Activated CD8-positive, alpha-beta memory T cell treated with anti-CD3 and anti-CD28 coated beads, Interleukin-2, amount 50 U/mL, for 48 hours (primary cell): ENCODE measurements at regions not wholly inside any gene's neighbourhood (a gene's known extent, or its start where the extent isn't known, plus 50 kb on each side); places are given as distances from the start of the nearest gene placed in this dataset.

ENCODE experiments used
- DNase-seq: peaks from one replicate; pipeline ENCODE4 v3.0.0-alpha.2; 2020

GRCh38 chr2:23078784-23079434, 306.1 kb upstream of the KLHL29 start:
- no peak for DNase-seq

- no peak for DNase-seq
These were observed 301.0 kb upstream of the KLHL29 start for GRCh38 chr2:23083966-23084365.

- DNase-seq, result no peak
These were observed 294.0 kb upstream of the KLHL29 start for GRCh38 chr2:23091019-23091418.

- no peak for DNase-seq
These were observed 293.1 kb upstream of the KLHL29 start for GRCh38 chr2:23091900-23092299.

- no peak for DNase-seq
These were observed 292.1 kb upstream of the KLHL29 start for GRCh38 chr2:23092831-23093230.

- DNase-seq, result no peak
These were observed 291.5 kb upstream of the KLHL29 start for GRCh38 chr2:23093513-23093912.

GRCh38 chr2:23096906-23097602, 287.9 kb upstream of the KLHL29 start:
- no peak for DNase-seq

GRCh38 chr2:23100406-23100805, 284.6 kb upstream of the KLHL29 start:
- no peak for DNase-seq

GRCh38 chr2:23106242-23106785, 278.7 kb upstream of the KLHL29 start:
- no peak for DNase-seq

GRCh38 chr2:23107327-23107941, 277.5 kb upstream of the KLHL29 start:
- no peak for DNase-seq

- no peak for DNase-seq
These were observed 273.7 kb upstream of the KLHL29 start for GRCh38 chr2:23111263-23111662.

GRCh38 chr2:23112517-23112916, 272.5 kb upstream of the KLHL29 start:
- no peak for DNase-seq

- DNase-seq, result no peak
These were observed 270.7 kb upstream of the KLHL29 start for GRCh38 chr2:23114299-23114698.

- no peak for DNase-seq
These were observed 266.7 kb upstream of the KLHL29 start for GRCh38 chr2:23118313-23118712.

- no peak for DNase-seq
These were observed 266.1 kb upstream of the KLHL29 start for GRCh38 chr2:23118894-23119293.

- DNase-seq, result no peak
These were observed 264.8 kb upstream of the KLHL29 start for GRCh38 chr2:23120161-23120560.

GRCh38 chr2:23121968-23122648, 262.9 kb upstream of the KLHL29 start:
- DNase-seq, result no peak

GRCh38 chr2:23122681-23123215, 262.2 kb upstream of the KLHL29 start:
- no peak for DNase-seq

- no peak for DNase-seq
These were observed 261.3 kb upstream of the KLHL29 start for GRCh38 chr2:23123686-23124085.

- no peak for DNase-seq
These were observed 260.7 kb upstream of the KLHL29 start for GRCh38 chr2:23124214-23124750.

- DNase-seq, result no peak
These were observed 257.5 kb upstream of the KLHL29 start for GRCh38 chr2:23127465-23127864.

- no peak for DNase-seq
These were observed 256.2 kb upstream of the KLHL29 start for GRCh38 chr2:23128684-23129292.
